ENCODE measurements at regions not wholly inside any gene's neighbourhood (a gene's known extent, or its start where the extent isn't known, plus 50 kb on each side); places are given as distances from the start of the nearest gene placed in this dataset.

DNA sequence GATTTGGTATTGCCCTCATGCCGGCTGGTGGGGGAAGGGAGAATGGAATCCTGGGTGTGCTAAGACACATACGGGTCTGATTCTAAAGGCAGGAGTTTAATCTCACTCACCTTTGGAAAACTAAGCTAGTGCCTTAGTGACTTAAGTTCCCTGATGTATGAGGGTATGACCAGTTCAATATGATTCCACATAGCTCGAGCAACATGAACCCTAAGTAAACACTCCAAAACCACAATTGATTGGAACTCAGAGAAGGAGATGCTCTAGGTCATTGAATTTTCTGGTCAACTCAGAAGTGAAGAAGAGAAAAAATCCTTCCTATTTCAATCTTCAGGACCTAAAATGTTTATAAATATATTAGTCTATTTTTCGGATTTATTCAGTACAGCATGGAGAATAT, 420.1 kb upstream of the INTU start:
- TF ChIP-seq POLR2A (IDR thresholded peaks at IDR 0.05): no peak
- TF ChIP-seq CTCF (IDR thresholded peaks at IDR 0.05): no peak
- TF ChIP-seq POLR2AphosphoS5 (IDR thresholded peaks at IDR 0.05): no peak
